ENCODE measurements at regions not wholly inside any gene's neighbourhood (a gene's known extent, or its start where the extent isn't known, plus 50 kb on each side); places are given as distances from the start of the nearest gene placed in this dataset.

- Mint-ChIP-seq H3K36me3 (ENCODE audit: low read depth) (no peaks in the 10 kb centered on the region), H3K27me3 (ENCODE audit: low read depth, poor library complexity) (peaks cover 6% of the 10 kb centered on the region), H3K4me3 (no peak overlapping the region), H3K9me3 (peaks cover 4% of the 10 kb centered on the region), H3K27ac (no peak overlapping the region), H3K4me1 (no peaks in the 10 kb centered on the region)
- no peak for TF ChIP-seq CTCF (IDR thresholded peaks at IDR 0.05)
- DNase-seq = no peak
These were observed 405.7 kb downstream of the HDGFL1 start for GRCh38 chr6:22975079-22975478.

- Mint-ChIP-seq H3K4me3 (no peak overlapping the region), H3K9me3 (peaks cover 37% of the 10 kb centered on the region), H3K36me3 (ENCODE audit: low read depth) (peaks cover 6% of the 10 kb centered on the region), H3K27ac (no peak overlapping the region), H3K27me3 (ENCODE audit: low read depth, poor library complexity) (peaks cover 12% of the 10 kb centered on the region), H3K4me1 (no peaks in the 10 kb centered on the region)
- no peak for TF ChIP-seq CTCF (IDR thresholded peaks at IDR 0.05)
- DNase-seq = no peak
These were observed 411.1 kb downstream of the HDGFL1 start for GRCh38 chr6:22980446-22980845.

- no peak for DNase-seq
These were observed 432.8 kb downstream of the HDGFL1 start for GRCh38 chr6:23002044-23002619.

DNA sequence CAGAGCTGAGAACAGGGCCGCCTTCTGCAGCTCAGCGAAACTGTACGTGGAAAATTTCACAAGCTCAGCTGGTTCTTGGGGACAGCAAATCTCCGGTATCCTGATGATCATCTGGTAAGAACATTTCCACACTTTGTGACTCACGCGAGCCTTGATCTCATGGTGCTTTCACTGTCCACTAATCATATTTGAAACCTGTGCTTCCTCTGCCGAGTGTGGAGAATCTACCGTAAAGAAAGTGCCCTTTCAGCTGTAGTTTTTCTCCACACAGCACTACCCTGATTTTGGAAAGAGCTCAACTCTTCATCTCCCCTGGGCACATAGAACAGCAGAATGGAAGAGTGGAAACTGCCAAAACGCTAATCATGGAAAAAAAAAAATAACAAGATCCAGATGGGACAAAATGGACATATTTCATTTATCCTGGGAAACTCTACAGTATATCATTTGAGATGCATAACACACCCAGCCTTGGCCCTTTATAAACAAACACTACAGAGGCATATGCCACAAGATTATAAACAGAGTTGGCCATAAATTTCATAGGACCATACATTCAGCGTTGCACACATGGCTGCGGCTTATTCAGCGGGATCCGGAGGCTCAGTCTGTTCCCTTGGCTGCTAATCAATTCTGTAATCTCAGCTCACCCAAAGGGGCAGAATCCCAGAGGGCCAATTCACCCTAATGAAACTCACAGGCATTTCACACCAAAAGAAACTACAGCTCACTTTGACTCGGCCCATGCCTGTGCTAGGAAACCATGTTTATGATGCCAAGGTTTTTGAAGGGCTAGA, 434.5 kb downstream of the HDGFL1 start:
- H3K27me3 Mint-ChIP-seq (ENCODE audit: low read depth, poor library complexity) = no peaks in the 10 kb centered on the region
- no peak for DNase-seq
- peaks cover 22% of the 10 kb centered on the region for H3K4me1 Mint-ChIP-seq
- H3K27ac Mint-ChIP-seq = peak overlapping the region; percentile 86
- H3K36me3 Mint-ChIP-seq (ENCODE audit: low read depth) = no peaks in the 10 kb centered on the region
- no peak overlapping the region for H3K4me3 Mint-ChIP-seq
- peaks cover 11% of the 10 kb centered on the region for H3K9me3 Mint-ChIP-seq
- TF ChIP-seq CTCF (IDR thresholded peaks at IDR 0.05) = no peak

More at GRCh38 chr6:23002044-23002619, 432.8 kb downstream of the HDGFL1 start:
- Mint-ChIP-seq H3K4me1 (peaks cover 38% of the 10 kb centered on the region), H3K9me3 (peaks cover 11% of the 10 kb centered on the region), H3K27me3 (ENCODE audit: low read depth, poor library complexity) (no peaks in the 10 kb centered on the region), H3K27ac (no peak overlapping the region), H3K4me3 (no peak overlapping the region), H3K36me3 (ENCODE audit: low read depth) (no peaks in the 10 kb centered on the region)
- TF ChIP-seq CTCF (IDR thresholded peaks at IDR 0.05) = no peak

DNA sequence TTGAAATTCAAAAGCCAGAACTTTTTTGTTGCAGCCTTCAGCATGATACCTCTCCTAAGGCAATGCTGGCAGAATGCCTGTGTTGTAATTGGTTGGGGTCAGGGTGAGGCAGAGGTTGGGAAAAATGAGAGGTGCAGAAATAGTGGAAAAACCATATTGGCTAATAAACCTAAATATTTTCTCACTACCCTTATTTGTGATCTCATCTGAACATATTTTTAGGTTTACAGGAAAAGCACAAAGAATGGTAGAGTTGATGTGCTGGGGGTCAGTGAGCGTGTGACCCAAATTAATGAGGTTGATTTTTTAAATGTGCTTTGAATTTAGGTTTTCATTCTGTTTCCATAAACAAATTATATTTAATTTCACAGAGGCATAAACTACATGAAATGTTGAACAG, 437.3 kb downstream of the HDGFL1 start:
- TF ChIP-seq CTCF (IDR thresholded peaks at IDR 0.05) = no peak
- Mint-ChIP-seq H3K27me3 (ENCODE audit: low read depth, poor library complexity) (peaks cover 3% of the 10 kb centered on the region), H3K9me3 (peaks cover 11% of the 10 kb centered on the region), H3K4me3 (no peak overlapping the region), H3K4me1 (peaks cover 30% of the 10 kb centered on the region), H3K36me3 (ENCODE audit: low read depth) (no peaks in the 10 kb centered on the region), H3K27ac (no peak overlapping the region)
- no peak for DNase-seq

GRCh38 chr6:23011615-23012014, 442.2 kb downstream of the HDGFL1 start:
- Mint-ChIP-seq H3K27ac (no peak overlapping the region), H3K4me3 (no peak overlapping the region), H3K27me3 (ENCODE audit: low read depth, poor library complexity) (peaks cover 7% of the 10 kb centered on the region), H3K9me3 (peaks cover 11% of the 10 kb centered on the region), H3K4me1 (peaks cover 19% of the 10 kb centered on the region), H3K36me3 (ENCODE audit: low read depth) (no peaks in the 10 kb centered on the region)
- DNase-seq = no peak
- no peak for TF ChIP-seq CTCF (IDR thresholded peaks at IDR 0.05)

All from nephron progenitor cell (in vitro differentiated cells).